ENCODE measurements at regions not wholly inside any gene's neighbourhood (a gene's known extent, or its start where the extent isn't known, plus 50 kb on each side); places are given as distances from the start of the nearest gene placed in this dataset.

GRCh38 chr20:41748756-41749582, 130.8 kb upstream of the CHD6 start:
- H3K4me2 ChIP-seq (ENCODE audit: low read depth, low read length): no peak overlapping the region
- H4K20me1 ChIP-seq (ENCODE audit: insufficient read depth, low read length): no peaks in the 10 kb centered on the region
- ChIA-PET CTCF (ENCODE audit: low intra/inter-chr PET ratio, low total read pairs) (no interaction called here), POLR2A (no interaction called here)
- no TSS peak for BruUV-seq (replicated peaks)
- no peak overlapping the region for H2AFZ ChIP-seq (ENCODE audit: low read length)
- in situ Hi-C loops (cut with HindIII; ENCODE audit: extremely low pct_ligation_motif_present, low pct_unique_long_range_greater_than_20kb) (loop anchor here (25.0 kb wide), 1 partner anchor 788 kb away; no protein-coding TSS in a partner anchor), intact Hi-C loops (cut with micrococcal nuclease; ENCODE audit: unreplicated experiment) (no loop called here)
- 14% methylated on average over 7 of the region's 7 CpGs for WGBS (ENCODE audit: low lambda C conversion rate)
- no peak for FAIRE-seq
- DNase-seq (ENCODE audit: low spot score): no peak
- H3K4me3 ChIP-seq (replicated peaks in 1 of 3; ENCODE audit: insufficient read depth in 1 of 3, low read depth in 2 of 3, low read length in 3 of 3): no peak overlapping the region
- H3K79me2 ChIP-seq (ENCODE audit: insufficient read depth, low read length): no peaks in the 10 kb centered on the region
- ATAC-seq: no peak
- no peak overlapping the region for H3K9ac ChIP-seq (ENCODE audit: insufficient read depth, low read depth, low read length)
- no peaks in the 10 kb centered on the region for H3K36me3 ChIP-seq (replicated peaks in 1 of 2; ENCODE audit: control insufficient read depth in 1 of 2, insufficient read depth in 2 of 2, low read length in 2 of 2)
- H3K27me3 ChIP-seq (ENCODE audit: control insufficient read depth in 1 of 2, insufficient read depth in 2 of 2, low read length in 2 of 2): no peaks in the 10 kb centered on the region; a peak in 1 of 5 replicates
- H3K4me1 ChIP-seq (ENCODE audit: insufficient read depth, low read length): no peaks in the 10 kb centered on the region
- H3K27ac ChIP-seq (ENCODE audit: extremely low read length, insufficient read depth, low read length): no peak overlapping the region
- H3K9me3 ChIP-seq (ENCODE audit: low read length): no peaks in the 10 kb centered on the region
- TF ChIP-seq ZNF121 (CRISPR knock-in tag; IDR thresholded peaks at IDR 0.05) (no peak), ZNF576 (CRISPR knock-in tag; IDR thresholded peaks at IDR 0.05) (no peak), ZNF737 (CRISPR knock-in tag; IDR thresholded peaks at IDR 0.05; ENCODE audit: borderline replicate concordance) (no peak), TBL1XR1 (IDR thresholded peaks at IDR 0.05; ENCODE audit: borderline replicate concordance, low read length, partially characterized antibody) (no peak), ZFP1 (CRISPR knock-in tag; IDR thresholded peaks at IDR 0.05) (no peak), JARID2 (CRISPR knock-in tag; IDR thresholded peaks at IDR 0.05; ENCODE audit: insufficient replicate concordance) (no peak), HDAC2 (CRISPR knock-in tag; IDR thresholded peaks at IDR 0.05) (no peak), CREB1 (IDR thresholded peaks at IDR 0.05) (no peak), CREB1 (CRISPR knock-in tag; IDR thresholded peaks at IDR 0.05) (no peak), RXRB (CRISPR knock-in tag; IDR thresholded peaks at IDR 0.05; ENCODE audit: borderline replicate concordance) (no peak), PITX1 (CRISPR knock-in tag; IDR thresholded peaks at IDR 0.05) (no peak), CCAR2 (optimal IDR thresholded peaks at IDR 0.05; ENCODE audit: low read depth, low read length) (no peak), HNRNPLL (IDR thresholded peaks at IDR 0.05; ENCODE audit: low read depth, low read length, poor library complexity, severe bottlenecking) (no peak)
- TF ChIP-seq, protein P1, sequence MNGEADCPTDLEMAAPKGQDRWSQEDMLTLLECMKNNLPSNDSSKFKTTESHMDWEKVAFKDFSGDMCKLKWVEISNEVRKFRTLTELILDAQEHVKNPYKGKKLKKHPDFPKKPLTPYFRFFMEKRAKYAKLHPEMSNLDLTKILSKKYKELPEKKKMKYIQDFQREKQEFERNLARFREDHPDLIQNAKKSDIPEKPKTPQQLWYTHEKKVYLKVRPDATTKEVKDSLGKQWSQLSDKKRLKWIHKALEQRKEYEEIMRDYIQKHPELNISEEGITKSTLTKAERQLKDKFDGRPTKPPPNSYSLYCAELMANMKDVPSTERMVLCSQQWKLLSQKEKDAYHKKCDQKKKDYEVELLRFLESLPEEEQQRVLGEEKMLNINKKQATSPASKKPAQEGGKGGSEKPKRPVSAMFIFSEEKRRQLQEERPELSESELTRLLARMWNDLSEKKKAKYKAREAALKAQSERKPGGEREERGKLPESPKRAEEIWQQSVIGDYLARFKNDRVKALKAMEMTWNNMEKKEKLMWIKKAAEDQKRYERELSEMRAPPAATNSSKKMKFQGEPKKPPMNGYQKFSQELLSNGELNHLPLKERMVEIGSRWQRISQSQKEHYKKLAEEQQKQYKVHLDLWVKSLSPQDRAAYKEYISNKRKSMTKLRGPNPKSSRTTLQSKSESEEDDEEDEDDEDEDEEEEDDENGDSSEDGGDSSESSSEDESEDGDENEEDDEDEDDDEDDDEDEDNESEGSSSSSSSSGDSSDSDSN (CRISPR knock-in tag; IDR thresholded peaks at IDR 0.05): no peak
- TF ChIP-seq, protein P2, sequence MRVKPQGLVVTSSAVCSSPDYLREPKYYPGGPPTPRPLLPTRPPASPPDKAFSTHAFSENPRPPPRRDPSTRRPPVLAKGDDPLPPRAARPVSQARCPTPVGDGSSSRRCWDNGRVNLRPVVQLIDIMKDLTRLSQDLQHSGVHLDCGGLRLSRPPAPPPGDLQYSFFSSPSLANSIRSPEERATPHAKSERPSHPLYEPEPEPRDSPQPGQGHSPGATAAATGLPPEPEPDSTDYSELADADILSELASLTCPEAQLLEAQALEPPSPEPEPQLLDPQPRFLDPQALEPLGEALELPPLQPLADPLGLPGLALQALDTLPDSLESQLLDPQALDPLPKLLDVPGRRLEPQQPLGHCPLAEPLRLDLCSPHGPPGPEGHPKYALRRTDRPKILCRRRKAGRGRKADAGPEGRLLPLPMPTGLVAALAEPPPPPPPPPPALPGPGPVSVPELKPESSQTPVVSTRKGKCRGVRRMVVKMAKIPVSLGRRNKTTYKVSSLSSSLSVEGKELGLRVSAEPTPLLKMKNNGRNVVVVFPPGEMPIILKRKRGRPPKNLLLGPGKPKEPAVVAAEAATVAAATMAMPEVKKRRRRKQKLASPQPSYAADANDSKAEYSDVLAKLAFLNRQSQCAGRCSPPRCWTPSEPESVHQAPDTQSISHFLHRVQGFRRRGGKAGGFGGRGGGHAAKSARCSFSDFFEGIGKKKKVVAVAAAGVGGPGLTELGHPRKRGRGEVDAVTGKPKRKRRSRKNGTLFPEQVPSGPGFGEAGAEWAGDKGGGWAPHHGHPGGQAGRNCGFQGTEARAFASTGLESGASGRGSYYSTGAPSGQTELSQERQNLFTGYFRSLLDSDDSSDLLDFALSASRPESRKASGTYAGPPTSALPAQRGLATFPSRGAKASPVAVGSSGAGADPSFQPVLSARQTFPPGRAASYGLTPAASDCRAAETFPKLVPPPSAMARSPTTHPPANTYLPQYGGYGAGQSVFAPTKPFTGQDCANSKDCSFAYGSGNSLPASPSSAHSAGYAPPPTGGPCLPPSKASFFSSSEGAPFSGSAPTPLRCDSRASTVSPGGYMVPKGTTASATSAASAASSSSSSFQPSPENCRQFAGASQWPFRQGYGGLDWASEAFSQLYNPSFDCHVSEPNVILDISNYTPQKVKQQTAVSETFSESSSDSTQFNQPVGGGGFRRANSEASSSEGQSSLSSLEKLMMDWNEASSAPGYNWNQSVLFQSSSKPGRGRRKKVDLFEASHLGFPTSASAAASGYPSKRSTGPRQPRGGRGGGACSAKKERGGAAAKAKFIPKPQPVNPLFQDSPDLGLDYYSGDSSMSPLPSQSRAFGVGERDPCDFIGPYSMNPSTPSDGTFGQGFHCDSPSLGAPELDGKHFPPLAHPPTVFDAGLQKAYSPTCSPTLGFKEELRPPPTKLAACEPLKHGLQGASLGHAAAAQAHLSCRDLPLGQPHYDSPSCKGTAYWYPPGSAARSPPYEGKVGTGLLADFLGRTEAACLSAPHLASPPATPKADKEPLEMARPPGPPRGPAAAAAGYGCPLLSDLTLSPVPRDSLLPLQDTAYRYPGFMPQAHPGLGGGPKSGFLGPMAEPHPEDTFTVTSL (CRISPR knock-in tag; IDR thresholded peaks at IDR 0.05; ENCODE audit: borderline replicate concordance): no peak
